ENCODE measurements at regions not wholly inside any gene's neighbourhood (a gene's known extent, or its start where the extent isn't known, plus 50 kb on each side); places are given as distances from the start of the nearest gene placed in this dataset.

DNA sequence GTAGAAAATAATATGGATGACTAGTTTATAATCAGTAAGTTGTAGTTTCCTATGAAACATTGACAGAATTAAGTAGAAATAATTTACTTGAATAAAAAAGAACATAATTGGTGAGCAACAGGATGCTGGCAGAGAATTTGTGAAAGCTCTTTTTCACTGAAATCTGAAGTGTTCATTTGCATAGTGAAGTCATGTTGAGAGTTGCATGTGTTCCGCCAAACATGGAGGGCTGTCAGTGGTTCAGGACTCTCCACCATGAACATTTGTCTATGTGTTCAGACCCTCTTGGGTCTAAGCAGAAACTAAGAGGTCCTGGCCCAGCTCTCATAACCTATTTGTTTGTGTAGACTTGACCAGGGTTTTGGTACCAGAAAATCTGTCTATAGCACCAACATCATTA is 182.5 kb upstream of the LINC00305 start (continued):
- no peak for TF ChIP-seq SIN3A (IDR thresholded peaks at IDR 0.05; ENCODE audit: borderline replicate concordance in 2 of 2, control insufficient read depth in 1 of 2, low read depth in 2 of 2, low read length in 2 of 2)

DNA sequence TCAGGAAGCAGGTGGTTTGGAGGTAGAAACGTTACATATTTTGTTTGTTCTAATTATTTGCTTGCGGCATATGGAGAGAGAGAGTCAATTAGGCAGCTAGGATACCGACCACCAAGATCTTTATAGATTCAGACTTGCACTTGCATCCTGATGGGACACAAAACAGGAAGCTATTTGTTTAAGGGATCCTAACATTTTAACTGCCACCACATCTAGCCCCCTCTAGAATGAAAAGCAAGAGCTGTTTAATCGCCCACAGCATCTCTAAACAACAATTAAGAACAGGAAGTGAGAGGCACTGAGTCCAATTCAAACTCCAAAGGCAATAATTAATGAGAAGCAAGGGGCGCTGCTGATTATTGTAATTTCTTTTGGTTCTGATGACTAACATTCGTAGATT is 182.0 kb upstream of the LINC00305 start:
- Histone ChIP-seq H3K36me3 (ENCODE audit: control insufficient read depth, insufficient read depth, low read length) (no peaks in the 10 kb centered on the region), H3K4me2 (ENCODE audit: insufficient read depth, low read length) (no peak overlapping the region), H3K79me2 (ENCODE audit: control insufficient read depth, insufficient read depth, low read length) (no peaks in the 10 kb centered on the region), H3K9me1 (ENCODE audit: control insufficient read depth, insufficient read depth, low read length) (no peaks in the 10 kb centered on the region), H3K27ac (ENCODE audit: extremely low read depth, low read depth, low read length) (no peak overlapping the region), H3K9ac (ENCODE audit: insufficient read depth in 1 of 2, low read depth in 2 of 2, low read length in 2 of 2) (no peak overlapping the region), H3K27me3 (ENCODE audit: control insufficient read depth in 2 of 2, insufficient read depth in 2 of 2, low read length in 2 of 2) (no peaks in the 10 kb centered on the region), H3K9me3 (replicated peaks; ENCODE audit: control insufficient read depth, insufficient read depth, low read depth, low read length) (no peaks in the 10 kb centered on the region), H3K4me3 (no peak overlapping the region), H3K4me1 (replicated peaks in 1 of 2; ENCODE audit: control insufficient read depth in 2 of 2, insufficient read depth in 2 of 2, low read length in 2 of 2) (no peaks in the 10 kb centered on the region), H2AFZ (ENCODE audit: low read depth, low read length) (no peak overlapping the region), H4K20me1 (replicated peaks; ENCODE audit: control insufficient read depth, insufficient read depth, low read length) (no peaks in the 10 kb centered on the region)
- DNase-seq (ENCODE audit: extremely low read depth in 1 of 4, low spot score in 3 of 4) (no peak), FAIRE-seq (no peak), ATAC-seq (no peak)
- no TSS peak for BruUV-seq (replicated peaks)
- ChIA-PET POLR2A (interaction anchor here (0.6 kb wide), 1 partner anchor 19 kb away, joined by 4 read pairs; no protein-coding TSS in a partner anchor), CTCF (ENCODE audit: low intra/inter-chr PET ratio) (no interaction called here)
- intact Hi-C loops (cut with micrococcal nuclease) (no loop called here), in situ Hi-C loops (cut with MboI) (no loop called here)
- 3% methylated on average over 6 of the region's 6 CpGs for WGBS (ENCODE audit: insufficient coverage, low coverage, missing lambda C conversion rate)
- TF ChIP-seq ADNP (tag; IDR thresholded peaks at IDR 0.05): no peak

DNA sequence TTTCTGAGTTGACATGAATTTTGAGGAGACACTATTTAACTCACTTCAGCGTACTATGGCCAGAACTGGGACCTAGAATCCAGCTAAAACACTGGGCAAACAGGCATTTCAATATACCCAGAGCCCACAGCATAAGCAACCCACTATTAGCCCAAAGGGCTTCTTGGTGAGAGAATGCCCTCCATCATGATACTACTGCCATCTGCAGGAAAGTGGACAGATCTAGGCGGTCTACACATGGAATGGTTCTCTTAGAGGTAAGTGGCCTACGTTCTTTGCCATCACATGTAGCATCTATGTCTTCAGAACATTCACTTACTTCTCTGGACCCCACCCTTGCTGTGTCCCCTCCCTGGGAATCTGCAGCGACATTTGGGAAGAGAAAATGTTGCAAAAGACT is 181.3 kb upstream of the LINC00305 start:
- 4% methylated on average over 3 of the region's 4 CpGs for WGBS (ENCODE audit: insufficient coverage, low coverage, missing lambda C conversion rate)
- CTCF ChIA-PET (ENCODE audit: low intra/inter-chr PET ratio): no interaction called here
- H3K4me2 ChIP-seq (ENCODE audit: insufficient read depth, low read length): no peak overlapping the region
- H3K36me3 ChIP-seq (ENCODE audit: control insufficient read depth, insufficient read depth, low read length): no peaks in the 10 kb centered on the region
- H3K9me3 ChIP-seq (replicated peaks; ENCODE audit: control insufficient read depth, insufficient read depth, low read depth, low read length): no peaks in the 10 kb centered on the region
- no peaks in the 10 kb centered on the region for H3K27me3 ChIP-seq (ENCODE audit: control insufficient read depth in 2 of 2, insufficient read depth in 2 of 2, low read length in 2 of 2)
- no peaks in the 10 kb centered on the region for H3K9me1 ChIP-seq (ENCODE audit: control insufficient read depth, insufficient read depth, low read length)
- no peak for ATAC-seq
- FAIRE-seq: no peak
- no peak overlapping the region for H3K27ac ChIP-seq (ENCODE audit: extremely low read depth, low read depth, low read length)
- POLR2A ChIA-PET: interaction anchor here (0.6 kb wide), 1 partner anchor 20 kb away, joined by 4 read pairs; no protein-coding TSS in a partner anchor
- H3K4me3 ChIP-seq: no peak overlapping the region
- in situ Hi-C loops (cut with MboI) (no loop called here), intact Hi-C loops (cut with micrococcal nuclease) (no loop called here)
- no peaks in the 10 kb centered on the region for H3K79me2 ChIP-seq (ENCODE audit: control insufficient read depth, insufficient read depth, low read length)
- H3K9ac ChIP-seq (ENCODE audit: insufficient read depth in 1 of 2, low read depth in 2 of 2, low read length in 2 of 2): no peak overlapping the region
- TF ChIP-seq KDM5B (IDR thresholded peaks at IDR 0.05; ENCODE audit: insufficient replicate concordance, low read depth, low read length) (no peak), ZBTB1 (CRISPR knock-in tag; IDR thresholded peaks at IDR 0.05; ENCODE audit: borderline replicate concordance, low read depth) (no peak), ZNF124 (CRISPR knock-in tag; IDR thresholded peaks at IDR 0.05) (no peak)
- H2AFZ ChIP-seq (ENCODE audit: low read depth, low read length): no peak overlapping the region
- no peaks in the 10 kb centered on the region for H4K20me1 ChIP-seq (replicated peaks; ENCODE audit: control insufficient read depth, insufficient read depth, low read length)
- BruUV-seq (replicated peaks): no TSS peak
- no peaks in the 10 kb centered on the region for H3K4me1 ChIP-seq (replicated peaks in 1 of 2; ENCODE audit: control insufficient read depth in 2 of 2, insufficient read depth in 2 of 2, low read length in 2 of 2)
- DNase-seq (ENCODE audit: extremely low read depth in 1 of 4, low spot score in 3 of 4): no peak

Measured in K562 (cell line).